IMR-90 (cell line): ENCODE measurements at regions not wholly inside any gene's neighbourhood (a gene's known extent, or its start where the extent isn't known, plus 50 kb on each side); places are given as distances from the start of the nearest gene placed in this dataset.

ENCODE experiments used
- ATAC-seq: fragments of 200-7000 bp; cut with Tn5 transposase; 2 replicates; pipeline ENCODE4 v1.9.1; 2020; ENCODE audit warnings: low read depth, mild to moderate bottlenecking, moderate library complexity
- BruUV-seq: library from RNA; stranded (reverse); fragments of 400-500 nt; replicated peaks from 2 replicates; lab custom pipeline; 2021; lab: Mats Ljungman, UMichigan
- CTCF ChIA-PET: fragments of 300-600 bp; formaldehyde crosslinking; extraction: SDS; loops from one replicate; lab custom pipeline; 2021; ENCODE audit warnings: antibody characterized with exemption; lab: Yijun Ruan, JAX
- POLR2A ChIA-PET: fragments of 300-600 bp; sonication (Branson Sonifier 250); formaldehyde crosslinking; loops from one replicate; lab custom pipeline; 2022; ENCODE audit warnings: antibody characterized with exemption; ENCODE audit not compliant: unreplicated experiment; lab: Charles Lee
- DNase-seq: peaks from one replicate; pipeline ENCODE4 v3.0.0; 2013
- H2AFZ ChIP-seq: replicated peaks from 2 replicates; pipeline ENCODE3; 2013; ENCODE audit warnings: low read length, mild to moderate bottlenecking; ENCODE audit not compliant: poor library complexity
- H2AK5ac ChIP-seq: 2 replicates; pipeline ENCODE4 v1.6.1; 2013; ENCODE audit warnings: low read depth, low read length, inconsistent platforms
- H2AK9ac ChIP-seq: replicated peaks from 2 replicates; pipeline ENCODE3; 2013; ENCODE audit warnings: mild to moderate bottlenecking, low read depth, low read length, moderate library complexity; ENCODE audit not compliant: poor library complexity
- H2BK120ac ChIP-seq: 2 replicates; pipeline ENCODE4 v1.6.1; 2013; ENCODE audit warnings: low read depth, low read length, inconsistent platforms
- H2BK15ac ChIP-seq: 3 replicates; pipeline ENCODE4 v1.6.1; 2013; ENCODE audit warnings: low read depth, low read length, inconsistent platforms
- H2BK20ac ChIP-seq: 2 replicates; pipeline ENCODE4 v1.6.1; 2013; ENCODE audit warnings: low read depth, mild to moderate bottlenecking, inconsistent platforms, low read length, moderate library complexity
- H2BK5ac ChIP-seq: 2 replicates; pipeline ENCODE4 v1.6.1; 2013; ENCODE audit warnings: mild to moderate bottlenecking, low read depth, low read length, inconsistent platforms; ENCODE audit not compliant: poor library complexity, severe bottlenecking
- H3K14ac ChIP-seq: replicated peaks from 2 replicates; pipeline ENCODE4 v1.6.1; 2013; ENCODE audit warnings: low read depth, low read length, inconsistent platforms
- H3K18ac ChIP-seq: 2 replicates; pipeline ENCODE4 v1.6.1; 2013; ENCODE audit warnings: low read depth, low read length, control low read depth
- H3K23ac ChIP-seq: 2 replicates; pipeline ENCODE4 v1.6.1; 2013; ENCODE audit warnings: low read depth, low read length, inconsistent platforms
- H3K27ac ChIP-seq: 2 replicates; pipeline ENCODE4 v1.5.1; 2013; ENCODE audit warnings: mild to moderate bottlenecking, control low read depth, low read length; ENCODE audit not compliant: insufficient read depth
- H3K27me3 ChIP-seq: 2 replicates; pipeline ENCODE4 v1.6.1; 2013; ENCODE audit warnings: low read length; ENCODE audit not compliant: control insufficient read depth, insufficient read depth
- H3K36me3 ChIP-seq: 2 replicates; pipeline ENCODE4 v1.6.1; 2013; ENCODE audit warnings: low read length, mixed read lengths; ENCODE audit not compliant: control insufficient read depth, insufficient read depth
- H3K4ac ChIP-seq: 2 replicates; pipeline ENCODE4 v1.6.1; 2013; ENCODE audit warnings: low read depth, low read length, inconsistent platforms
- H3K4me1 ChIP-seq: 2 replicates; pipeline ENCODE4 v1.6.1; 2013; ENCODE audit warnings: low read length, mixed read lengths; ENCODE audit not compliant: control insufficient read depth, insufficient read depth
- H3K4me2 ChIP-seq: 2 replicates; pipeline ENCODE4 v1.6.1; 2013; ENCODE audit warnings: low read depth, mild to moderate bottlenecking, control low read depth, low read length, moderate library complexity
- H3K4me3 ChIP-seq: 2 replicates; pipeline ENCODE4 v1.5.1; 2013; ENCODE audit warnings: low read depth, mild to moderate bottlenecking, control low read depth, low read length, moderate library complexity; ENCODE audit not compliant: insufficient read depth
- H3K56ac ChIP-seq: 2 replicates; pipeline ENCODE4 v1.6.1; 2013; ENCODE audit warnings: low read length, inconsistent platforms; ENCODE audit not compliant: insufficient read depth; ENCODE audit errors: extremely low read depth
- H3K79me1 ChIP-seq, 2 experiments: 2 replicates each; pipeline ENCODE4 v1.6.1; 2013; ENCODE audit warnings: low read length in 2 of 2, inconsistent platforms in 1 of 2, low read depth in 1 of 2
- H3K9ac ChIP-seq: 2 replicates; pipeline ENCODE4 v1.6.1; 2013; ENCODE audit warnings: low read depth, low read length, control low read depth
- H3K9me1 ChIP-seq: 2 replicates; pipeline ENCODE4 v1.6.1; 2013; ENCODE audit warnings: low read length, inconsistent platforms; ENCODE audit not compliant: insufficient read depth
- H3K9me3 ChIP-seq: 2 replicates; pipeline ENCODE4 v1.6.1; 2013; ENCODE audit warnings: low read length; ENCODE audit not compliant: control insufficient read depth, insufficient read depth
- H4K20me1 ChIP-seq: 2 replicates; pipeline ENCODE4 v1.6.1; 2013; ENCODE audit warnings: low read length, inconsistent platforms; ENCODE audit not compliant: insufficient read depth
- H4K5ac ChIP-seq: 2 replicates; pipeline ENCODE4 v1.6.1; 2013; ENCODE audit warnings: mild to moderate bottlenecking, low read depth, low read length, control low read depth
- H4K8ac ChIP-seq, 2 experiments: 2 replicates each; pipeline ENCODE4 v1.6.1; 2013; ENCODE audit warnings: low read depth in 2 of 2, low read length in 2 of 2, control low read depth in 1 of 2, inconsistent platforms in 1 of 2
- H4K91ac ChIP-seq: 2 replicates; pipeline ENCODE4 v1.6.1; 2013; ENCODE audit warnings: low read depth, low read length, inconsistent platforms; ENCODE audit not compliant: insufficient read depth
- CHD1 ChIP-seq: IDR thresholded peaks from 2 replicates; pipeline ENCODE4 v1.6.1; 2012; ENCODE audit warnings: low read depth, low read length, improper control_type of control experiment
- FOS ChIP-seq: fragments of 150-350 bp; IDR thresholded peaks from 2 replicates; pipeline ENCODE4 v1.6.1; 2016; ENCODE audit warnings: low read depth, low read length
- MAFK ChIP-seq: IDR thresholded peaks from 2 replicates; pipeline ENCODE4 v1.6.1; 2012; ENCODE audit warnings: low read depth, low read length, improper control_type of control experiment
- MAZ ChIP-seq: IDR thresholded peaks from 2 replicates; pipeline ENCODE4 v1.6.1; 2012; ENCODE audit warnings: low read depth, mild to moderate bottlenecking, low read length, improper control_type of control experiment, moderate library complexity, borderline replicate concordance
- NFE2L2 ChIP-seq: fragments of 150-350 bp; IDR thresholded peaks from 2 replicates; pipeline ENCODE4 v1.6.1; 2016; ENCODE audit warnings: low read depth, mild to moderate bottlenecking, low read length
- POLR2A ChIP-seq: IDR thresholded peaks from 2 replicates; pipeline ENCODE4 v1.6.1; 2012; ENCODE audit warnings: mild to moderate bottlenecking, low read depth, low read length
- RCOR1 ChIP-seq: IDR thresholded peaks from 2 replicates; pipeline ENCODE4 v1.6.1; 2012; ENCODE audit warnings: mild to moderate bottlenecking, low read length, improper control_type of control experiment; ENCODE audit not compliant: insufficient replicate concordance
- WGBS, 2 experiments: methylation state at CpG; one replicate each; pipeline versions ENCODE4 v1.1.5 to v1.1.7; 2013; ENCODE audit warnings: missing lambda C conversion rate in 2 of 2; ENCODE audit not compliant: insufficient read length in 1 of 2; ENCODE audit errors: extremely low coverage in 2 of 2; 5-methylcytosine and 5-hydroxymethylcytosine counted together
- dilution Hi-C: fragments of 300-500 bp; cut with HindIII; formaldehyde crosslinking; loops from one replicate; pipeline ENCODE4 v1.14.3; 2018; ENCODE audit warnings: low sequenced_read_pairs; ENCODE audit not compliant: unreplicated experiment
- in situ Hi-C: fragments of 300-500 bp; cut with MboI; formaldehyde crosslinking; loops from 3 replicates; pipeline ENCODE4 v1.14.3; 2019; ENCODE audit warnings: low sequenced_read_pairs, inconsistent platforms, mixed read lengths
- intact Hi-C: fragments of 100-400 bp; cut with micrococcal nuclease; formaldehyde crosslinking; loops from 2 replicates; pipeline ENCODE4 v1.10.0; 2022
- TF ChIP-seq, protein P1 (sequence below): fragments of 150-350 bp; IDR thresholded peaks from 2 replicates; pipeline ENCODE4 v1.6.1; 2017; ENCODE audit warnings: mild to moderate bottlenecking, antibody characterized with exemption, low read length, low read depth

DNA sequence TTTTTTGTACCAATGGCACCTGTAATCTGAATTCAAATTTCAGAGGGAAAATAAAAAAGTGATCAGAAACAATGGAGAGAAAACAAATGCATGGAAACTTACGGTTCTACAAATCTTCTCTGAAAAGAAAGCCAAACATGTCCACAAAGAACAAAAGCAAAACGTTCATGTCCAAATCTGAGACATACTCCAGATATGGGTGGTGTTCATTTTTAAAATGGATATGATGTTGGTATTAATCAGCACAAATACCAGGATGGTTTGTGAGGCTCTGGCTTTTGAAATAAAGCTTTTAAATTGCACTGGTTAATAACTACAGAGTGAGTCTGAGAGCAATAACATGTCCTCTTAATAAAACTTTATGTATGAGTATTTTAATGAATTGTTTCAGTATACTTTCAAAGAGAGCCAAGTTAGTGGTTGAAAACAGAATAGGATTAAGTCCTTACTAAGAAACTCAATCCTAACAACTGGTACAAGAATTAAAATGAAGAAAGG lies 366.4 kb downstream of the INHBA start:
- Histone ChIP-seq H3K4ac (no peak overlapping the region), H3K36me3 (no peaks in the 10 kb centered on the region), H2AK5ac (no peak overlapping the region), H4K91ac (no peak overlapping the region), H3K9me3 (no peaks in the 10 kb centered on the region), H3K4me1 (peaks cover 7% of the 10 kb centered on the region), H2BK120ac (peak overlapping the region; percentile 59), H3K4me2 (peak overlapping the region; percentile 33; the same call in 1 of the 2 replicates), H2AFZ (no peak overlapping the region), H2BK5ac (peak overlapping the region; percentile 71), H3K18ac (no peak overlapping the region), H3K9me1 (peaks cover 3% of the 10 kb centered on the region), H2AK9ac (no peak overlapping the region), H4K5ac (no peak overlapping the region), H4K20me1 (no peaks in the 10 kb centered on the region), H2BK20ac (peak overlapping the region; percentile 35; the same call in 1 of the 2 replicates), H3K14ac (0 out of 2 replicates have a peak overlapping the region, but pooled peaks have one; percentile 18), H3K79me1 (no peaks in the 10 kb centered on the region), H3K4me3 (no peak overlapping the region), H3K9ac (no peak overlapping the region), H3K23ac (peak overlapping the region; percentile 50; the same call in 1 of the 2 replicates), H3K27me3 (no peaks in the 10 kb centered on the region), H3K56ac (no peak overlapping the region), H4K8ac (peak overlapping the region in 1 of 2 experiments; percentile 34; a peak in 1 of 4 replicates), H2BK15ac (no peak overlapping the region), H3K27ac (no peak overlapping the region)
- WGBS, 2 experiments: no CpG with 5 or more reads among the region's 2 CpGs
- intact Hi-C loops: loop anchor here (10.0 kb wide), 1 partner anchor 358 kb away; no protein-coding TSS in a partner anchor
- no TSS peak for BruUV-seq
- POLR2A ChIA-PET: no interaction called here
- TF ChIP-seq MAZ (no peak), POLR2A (no peak), CHD1 (no peak), NFE2L2 (no peak), FOS (no peak), RCOR1 (no peak), MAFK (no peak)
- TF ChIP-seq, protein P1, sequence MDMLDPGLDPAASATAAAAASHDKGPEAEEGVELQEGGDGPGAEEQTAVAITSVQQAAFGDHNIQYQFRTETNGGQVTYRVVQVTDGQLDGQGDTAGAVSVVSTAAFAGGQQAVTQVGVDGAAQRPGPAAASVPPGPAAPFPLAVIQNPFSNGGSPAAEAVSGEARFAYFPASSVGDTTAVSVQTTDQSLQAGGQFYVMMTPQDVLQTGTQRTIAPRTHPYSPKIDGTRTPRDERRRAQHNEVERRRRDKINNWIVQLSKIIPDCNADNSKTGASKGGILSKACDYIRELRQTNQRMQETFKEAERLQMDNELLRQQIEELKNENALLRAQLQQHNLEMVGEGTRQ: no peak
- CTCF ChIA-PET: interaction anchor here (0.6 kb wide), 1 partner anchor 46 kb away, joined by 7 read pairs; no protein-coding TSS in a partner anchor
- 0 out of 2 replicates have a peak, but pooled peaks have one; percentile 17 for ATAC-seq
- dilution Hi-C loops: no loop called here
- in situ Hi-C loops: no loop called here
- DNase-seq: no peak
